ENCODE measurements at regions not wholly inside any gene's neighbourhood (a gene's known extent, or its start where the extent isn't known, plus 50 kb on each side); places are given as distances from the start of the nearest gene placed in this dataset.

DNA sequence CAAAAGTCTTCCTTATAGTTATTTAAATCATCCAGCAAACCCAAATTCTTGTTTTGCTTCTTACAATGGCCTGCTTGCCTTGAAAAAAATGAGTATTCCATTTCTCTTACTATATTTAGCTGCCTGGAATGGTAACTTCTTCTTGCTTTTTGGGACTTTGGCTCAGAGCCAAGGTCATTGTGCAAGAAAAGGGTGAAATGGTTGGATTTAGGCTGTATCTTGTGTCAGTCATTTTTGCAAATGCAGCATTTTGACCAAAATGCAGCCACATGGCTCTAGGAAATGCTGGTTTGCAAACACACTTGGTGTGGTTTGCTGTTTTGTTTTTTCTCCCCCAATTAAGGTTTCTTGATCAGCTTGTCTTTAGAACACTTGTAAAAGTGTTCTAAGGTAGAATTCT is 133.3 kb upstream of the ELL2 start:
- no peaks in the 10 kb centered on the region for H3K36me3 Mint-ChIP-seq (ENCODE audit: low read depth)
- no peak overlapping the region for H3K4me3 Mint-ChIP-seq
- no peak for DNase-seq (ENCODE audit: low spot score)
- no peaks in the 10 kb centered on the region for H3K27me3 Mint-ChIP-seq (ENCODE audit: low read depth)
- no peaks in the 10 kb centered on the region for H3K9me3 Mint-ChIP-seq
- no peaks in the 10 kb centered on the region for H3K4me1 Mint-ChIP-seq (ENCODE audit: low read depth)
- no peak overlapping the region for H3K27ac Mint-ChIP-seq

- Mint-ChIP-seq H3K36me3 (ENCODE audit: low read depth) (no peaks in the 10 kb centered on the region), H3K27ac (no peak overlapping the region), H3K9me3 (no peaks in the 10 kb centered on the region), H3K27me3 (ENCODE audit: low read depth) (no peaks in the 10 kb centered on the region), H3K4me1 (ENCODE audit: low read depth) (no peaks in the 10 kb centered on the region), H3K4me3 (no peak overlapping the region)
- DNase-seq (ENCODE audit: low spot score) = no peak
Observed at GRCh38 chr5:96093890-96094381, 132.3 kb upstream of the ELL2 start.

DNA sequence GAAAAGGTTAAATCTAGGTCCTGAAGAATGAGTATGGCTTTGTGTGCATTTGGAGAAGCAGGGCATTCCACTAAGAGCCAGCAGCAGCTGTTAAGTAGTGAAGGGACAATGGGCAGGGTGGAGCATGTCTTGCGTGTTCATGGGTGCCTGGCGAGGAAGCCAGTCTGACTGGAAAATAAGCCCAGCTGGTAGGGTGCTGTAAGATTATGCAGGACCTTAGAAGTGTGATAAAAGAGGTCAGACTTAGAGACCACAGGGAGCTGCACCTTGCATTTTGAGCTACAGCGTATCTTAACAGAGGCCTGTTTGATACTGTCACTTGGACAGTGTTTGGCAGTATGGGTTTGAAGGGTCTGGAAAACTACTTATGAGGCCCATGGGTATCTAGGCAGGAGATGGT is 131.7 kb upstream of the ELL2 start:
- H3K27me3 Mint-ChIP-seq (ENCODE audit: low read depth) = no peaks in the 10 kb centered on the region
- H3K36me3 Mint-ChIP-seq (ENCODE audit: low read depth) = no peaks in the 10 kb centered on the region
- no peaks in the 10 kb centered on the region for H3K4me1 Mint-ChIP-seq (ENCODE audit: low read depth)
- H3K4me3 Mint-ChIP-seq = no peak overlapping the region
- H3K27ac Mint-ChIP-seq = no peak overlapping the region
- no peaks in the 10 kb centered on the region for H3K9me3 Mint-ChIP-seq
- no peak for DNase-seq (ENCODE audit: low spot score)

DNA sequence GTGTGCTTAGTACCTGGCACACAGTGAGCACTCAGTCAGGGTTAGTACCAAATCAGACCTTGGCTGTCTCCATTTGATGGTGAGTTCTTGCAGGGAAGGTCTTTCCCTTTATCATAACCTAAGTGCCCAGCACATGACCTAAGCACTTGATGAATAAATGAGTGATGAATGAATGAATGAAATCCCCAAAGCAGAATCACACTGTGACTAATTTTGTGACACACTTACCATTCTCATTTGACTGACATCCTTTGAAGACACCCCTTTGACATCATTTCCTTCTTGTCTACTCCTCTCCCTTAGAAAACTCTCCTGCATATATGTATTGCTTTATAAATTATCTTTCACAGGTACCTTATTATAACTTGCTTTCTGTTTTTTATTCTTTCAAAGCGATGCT is 130.2 kb upstream of the ELL2 start:
- no peaks in the 10 kb centered on the region for H3K9me3 Mint-ChIP-seq
- no peak overlapping the region for H3K4me3 Mint-ChIP-seq
- no peaks in the 10 kb centered on the region for H3K4me1 Mint-ChIP-seq (ENCODE audit: low read depth)
- no peaks in the 10 kb centered on the region for H3K36me3 Mint-ChIP-seq (ENCODE audit: low read depth)
- no peak for DNase-seq (ENCODE audit: low spot score)
- H3K27ac Mint-ChIP-seq = no peak overlapping the region
- H3K27me3 Mint-ChIP-seq (ENCODE audit: low read depth) = no peaks in the 10 kb centered on the region

DNA sequence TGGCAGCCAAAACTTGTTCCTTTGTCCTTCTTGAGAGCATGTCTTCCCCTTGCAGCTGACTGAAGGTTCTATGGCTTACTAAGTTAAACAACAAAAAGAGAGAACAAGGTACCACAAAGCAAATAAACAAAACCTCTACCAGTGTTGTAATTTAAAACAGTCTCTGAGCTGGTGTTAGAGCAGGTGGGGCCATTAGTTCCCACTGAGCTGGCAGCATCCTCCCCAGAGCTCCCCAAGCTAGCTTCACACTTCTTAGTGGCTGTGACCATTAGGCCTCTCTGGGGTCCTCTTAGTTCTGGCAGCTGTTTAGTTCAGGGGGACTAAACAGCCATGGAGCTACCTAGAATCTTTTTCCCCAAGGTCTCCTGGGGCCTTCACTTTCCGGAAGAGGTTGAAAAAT is 128.6 kb upstream of the ELL2 start:
- H3K36me3 Mint-ChIP-seq (ENCODE audit: low read depth) = no peaks in the 10 kb centered on the region
- no peak overlapping the region for H3K27ac Mint-ChIP-seq
- no peaks in the 10 kb centered on the region for H3K4me1 Mint-ChIP-seq (ENCODE audit: low read depth)
- no peak for DNase-seq (ENCODE audit: low spot score)
- no peaks in the 10 kb centered on the region for H3K27me3 Mint-ChIP-seq (ENCODE audit: low read depth)
- no peaks in the 10 kb centered on the region for H3K9me3 Mint-ChIP-seq
- H3K4me3 Mint-ChIP-seq = no peak overlapping the region

GRCh38 chr5:96088706-96089498 is 127.3 kb upstream of the ELL2 start:
- H3K27me3 Mint-ChIP-seq (ENCODE audit: low read depth) = no peaks in the 10 kb centered on the region
- peaks cover 1% of the 10 kb centered on the region for H3K4me1 Mint-ChIP-seq (ENCODE audit: low read depth)
- no peaks in the 10 kb centered on the region for H3K36me3 Mint-ChIP-seq (ENCODE audit: low read depth)
- no peaks in the 10 kb centered on the region for H3K9me3 Mint-ChIP-seq
- no peak for DNase-seq (ENCODE audit: low spot score)
- no peak overlapping the region for H3K27ac Mint-ChIP-seq
- H3K4me3 Mint-ChIP-seq = no peak overlapping the region

DNA sequence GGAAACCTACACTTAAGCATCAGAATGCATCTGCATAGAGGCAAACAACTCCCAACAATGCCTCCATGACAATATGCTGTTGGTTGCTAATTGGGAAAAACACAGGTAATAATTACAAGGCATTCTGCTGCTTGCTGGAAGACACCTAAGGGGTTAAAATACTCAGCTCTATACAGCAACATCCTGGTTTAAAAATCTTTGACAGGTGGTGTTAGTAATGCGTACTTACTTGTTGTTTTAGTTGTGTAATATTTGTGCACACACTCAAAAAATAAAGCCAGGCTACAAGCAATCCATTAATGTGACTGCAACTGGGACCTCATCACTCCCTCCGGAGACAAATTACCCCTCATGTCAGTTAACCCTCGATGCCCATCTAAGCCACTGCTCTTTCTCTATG is 126.3 kb upstream of the ELL2 start:
- no peak overlapping the region for H3K4me3 Mint-ChIP-seq
- no peaks in the 10 kb centered on the region for H3K36me3 Mint-ChIP-seq (ENCODE audit: low read depth)
- H3K27me3 Mint-ChIP-seq (ENCODE audit: low read depth) = no peaks in the 10 kb centered on the region
- no peak for DNase-seq (ENCODE audit: low spot score)
- H3K27ac Mint-ChIP-seq = no peak overlapping the region
- H3K4me1 Mint-ChIP-seq (ENCODE audit: low read depth) = peaks cover 8% of the 10 kb centered on the region
- no peaks in the 10 kb centered on the region for H3K9me3 Mint-ChIP-seq

DNA sequence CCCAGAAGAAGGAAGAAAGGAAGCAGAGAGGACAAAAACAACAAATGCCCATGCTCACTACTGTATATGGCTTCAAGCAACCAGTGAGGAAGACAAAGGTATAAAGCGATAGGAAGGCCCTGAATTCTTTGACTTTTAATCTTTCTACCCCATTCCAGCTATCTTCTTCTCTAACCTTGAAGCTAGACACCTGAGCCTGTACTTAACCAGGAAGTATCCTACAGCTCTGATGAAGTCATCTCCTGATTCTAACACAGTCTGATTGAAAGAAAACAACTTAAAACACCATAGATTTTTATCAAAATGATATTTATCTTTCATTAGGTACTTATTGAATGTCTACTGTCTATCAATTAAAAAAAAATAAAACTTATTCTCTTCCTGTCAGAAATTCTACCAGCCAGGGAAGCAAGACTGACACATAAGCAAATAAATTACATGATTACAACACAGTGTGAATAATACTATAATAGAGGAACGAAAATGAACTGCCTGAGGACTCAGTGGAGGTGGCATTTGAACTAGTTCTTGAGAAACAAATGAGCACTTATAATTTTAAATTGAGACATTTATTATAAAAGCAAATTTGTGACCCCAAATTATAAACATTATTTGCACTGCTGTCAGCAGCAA is 123.3 kb upstream of the ELL2 start:
- Mint-ChIP-seq H3K4me3 (no peak overlapping the region), H3K4me1 (ENCODE audit: low read depth) (peaks cover 8% of the 10 kb centered on the region), H3K9me3 (no peaks in the 10 kb centered on the region), H3K27ac (no peak overlapping the region), H3K36me3 (ENCODE audit: low read depth) (no peaks in the 10 kb centered on the region), H3K27me3 (ENCODE audit: low read depth) (no peaks in the 10 kb centered on the region)
- DNase-seq (ENCODE audit: low spot score) = no peak

- Mint-ChIP-seq H3K27me3 (ENCODE audit: low read depth) (no peaks in the 10 kb centered on the region), H3K36me3 (ENCODE audit: low read depth) (no peaks in the 10 kb centered on the region), H3K4me3 (no peak overlapping the region), H3K27ac (no peak overlapping the region), H3K9me3 (no peaks in the 10 kb centered on the region), H3K4me1 (ENCODE audit: low read depth) (peaks cover 8% of the 10 kb centered on the region)
- DNase-seq (ENCODE audit: low spot score) = peak; percentile 45
Observed at GRCh38 chr5:96083361-96083881, 121.8 kb upstream of the ELL2 start.

- Mint-ChIP-seq H3K36me3 (ENCODE audit: low read depth) (no peaks in the 10 kb centered on the region), H3K9me3 (no peaks in the 10 kb centered on the region), H3K4me1 (ENCODE audit: low read depth) (peaks cover 8% of the 10 kb centered on the region), H3K4me3 (no peak overlapping the region), H3K27me3 (ENCODE audit: low read depth) (no peaks in the 10 kb centered on the region), H3K27ac (no peak overlapping the region)
- DNase-seq (ENCODE audit: low spot score) = no peak
Observed at GRCh38 chr5:96081276-96081858, 119.7 kb upstream of the ELL2 start.

DNA sequence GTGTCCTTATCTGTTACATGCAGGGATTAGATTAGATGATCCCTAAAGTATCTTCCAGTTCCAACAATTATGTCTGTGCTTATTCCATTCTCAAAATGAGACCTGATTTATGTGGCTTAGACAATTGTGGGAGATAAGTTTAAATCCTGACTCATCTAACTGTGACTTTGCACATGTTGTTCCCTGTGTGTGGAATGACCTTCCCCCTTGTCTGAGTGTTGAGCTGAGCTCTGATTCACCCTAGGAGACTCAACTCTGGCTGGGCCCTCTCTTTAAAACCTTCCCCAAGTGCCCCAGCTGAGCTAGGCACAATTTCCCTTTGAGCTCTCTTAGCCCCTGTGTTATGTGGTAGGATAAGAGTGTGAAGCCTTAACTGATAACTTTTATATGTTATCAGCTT is 118.9 kb upstream of the ELL2 start:
- Mint-ChIP-seq H3K4me1 (ENCODE audit: low read depth) (peaks cover 8% of the 10 kb centered on the region), H3K4me3 (no peak overlapping the region), H3K27ac (no peak overlapping the region), H3K9me3 (no peaks in the 10 kb centered on the region), H3K27me3 (ENCODE audit: low read depth) (no peaks in the 10 kb centered on the region), H3K36me3 (ENCODE audit: low read depth) (no peaks in the 10 kb centered on the region)
- peak; percentile 13 for DNase-seq (ENCODE audit: low spot score)

GRCh38 chr5:96079962-96080361 is 118.3 kb upstream of the ELL2 start:
- H3K27me3 Mint-ChIP-seq (ENCODE audit: low read depth) = no peaks in the 10 kb centered on the region
- H3K9me3 Mint-ChIP-seq = no peaks in the 10 kb centered on the region
- H3K4me1 Mint-ChIP-seq (ENCODE audit: low read depth) = peaks cover 9% of the 10 kb centered on the region
- H3K27ac Mint-ChIP-seq = no peak overlapping the region
- no peak for DNase-seq (ENCODE audit: low spot score)
- H3K36me3 Mint-ChIP-seq (ENCODE audit: low read depth) = no peaks in the 10 kb centered on the region
- no peak overlapping the region for H3K4me3 Mint-ChIP-seq

GRCh38 chr5:96079075-96079474 is 117.4 kb upstream of the ELL2 start:
- H3K4me1 Mint-ChIP-seq (ENCODE audit: low read depth) = peaks cover 10% of the 10 kb centered on the region

GRCh38 chr5:96076451-96076850 is 114.8 kb upstream of the ELL2 start:
- Mint-ChIP-seq H3K27ac (no peak overlapping the region), H3K4me1 (ENCODE audit: low read depth) (peaks cover 9% of the 10 kb centered on the region)

More at GRCh38 chr5:96079075-96079474, 117.4 kb upstream of the ELL2 start:
- H3K9me3 Mint-ChIP-seq = no peaks in the 10 kb centered on the region
- no peaks in the 10 kb centered on the region for H3K36me3 Mint-ChIP-seq (ENCODE audit: low read depth)
- no peak overlapping the region for H3K27ac Mint-ChIP-seq
- DNase-seq (ENCODE audit: low spot score) = peak; percentile 66
- no peaks in the 10 kb centered on the region for H3K27me3 Mint-ChIP-seq (ENCODE audit: low read depth)
- H3K4me3 Mint-ChIP-seq = no peak overlapping the region

More at GRCh38 chr5:96076451-96076850, 114.8 kb upstream of the ELL2 start:
- DNase-seq (ENCODE audit: low spot score) = no peak
- Mint-ChIP-seq H3K27me3 (ENCODE audit: low read depth) (no peaks in the 10 kb centered on the region), H3K4me3 (no peak overlapping the region), H3K9me3 (no peaks in the 10 kb centered on the region), H3K36me3 (ENCODE audit: low read depth) (no peaks in the 10 kb centered on the region)

All from T-helper 2 cell treated with Interferon-gamma antibody and Interleukin-4, amounts not matched to agents 5 μg/mL and 100 μg/mL, for 36 hours (primary cell).